Progenitor cell of endocrine pancreas (in vitro differentiated cells): ENCODE measurements at regions not wholly inside any gene's neighbourhood (a gene's known extent, or its start where the extent isn't known, plus 50 kb on each side); places are given as distances from the start of the nearest gene placed in this dataset.

Experiments
- DNase-seq: peaks from one replicate; pipeline ENCODE4 v3.0.0; 2021; ENCODE audit warnings: low spot score; ENCODE audit not compliant: unreplicated experiment
- H3K27ac Mint-ChIP-seq: 2 replicates; pipeline ENCODE4 v1.8.0; 2021; ENCODE audit warnings: mild to moderate bottlenecking, moderate library complexity, mixed read lengths
- H3K27me3 Mint-ChIP-seq: 2 replicates; pipeline ENCODE4 v1.8.0; 2021; ENCODE audit warnings: mixed read lengths
- H3K36me3 Mint-ChIP-seq: 2 replicates; pipeline ENCODE4 v1.8.0; 2022; ENCODE audit warnings: mixed read lengths; ENCODE audit not compliant: insufficient read depth
- H3K4me1 Mint-ChIP-seq: 2 replicates; pipeline ENCODE4 v1.8.0; 2021; ENCODE audit warnings: low read depth, mixed read lengths
- H3K4me3 Mint-ChIP-seq: 2 replicates; pipeline ENCODE4 v1.8.0; 2021; ENCODE audit warnings: low read depth, mild to moderate bottlenecking, moderate library complexity, mixed read lengths
- H3K9me3 Mint-ChIP-seq: 2 replicates; pipeline ENCODE4 v1.8.0; 2021; ENCODE audit warnings: low read depth, mixed read lengths
- TF ChIP-seq, protein P1 (sequence below): fragments of 200-600 bp; sonication (generic); IDR thresholded peaks from one replicate; pipeline ENCODE4 v1.5.0; 2021; ENCODE audit warnings: antibody characterized with exemption, mild to moderate bottlenecking; ENCODE audit not compliant: unreplicated experiment

DNA sequence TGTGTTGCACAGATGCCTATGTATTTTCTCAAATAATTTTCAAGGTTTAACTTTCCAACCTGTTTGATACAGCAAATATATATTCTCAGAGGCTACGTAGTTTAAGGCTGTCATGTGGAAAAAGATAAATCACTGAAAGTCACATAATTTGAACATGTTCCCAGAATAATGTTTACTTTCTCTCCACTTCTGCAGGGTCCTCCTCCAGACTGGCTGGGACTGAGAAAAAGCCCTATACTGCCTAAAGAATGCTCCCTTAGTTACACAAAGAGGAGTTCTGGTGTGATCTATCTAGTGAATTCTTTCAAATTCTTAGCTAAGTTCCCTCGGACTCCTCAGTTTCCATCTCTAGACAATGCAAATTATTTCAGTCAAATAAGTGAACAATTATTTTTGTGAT, 411.0 kb downstream of the C6orf118 start:
- TF ChIP-seq, protein P1, sequence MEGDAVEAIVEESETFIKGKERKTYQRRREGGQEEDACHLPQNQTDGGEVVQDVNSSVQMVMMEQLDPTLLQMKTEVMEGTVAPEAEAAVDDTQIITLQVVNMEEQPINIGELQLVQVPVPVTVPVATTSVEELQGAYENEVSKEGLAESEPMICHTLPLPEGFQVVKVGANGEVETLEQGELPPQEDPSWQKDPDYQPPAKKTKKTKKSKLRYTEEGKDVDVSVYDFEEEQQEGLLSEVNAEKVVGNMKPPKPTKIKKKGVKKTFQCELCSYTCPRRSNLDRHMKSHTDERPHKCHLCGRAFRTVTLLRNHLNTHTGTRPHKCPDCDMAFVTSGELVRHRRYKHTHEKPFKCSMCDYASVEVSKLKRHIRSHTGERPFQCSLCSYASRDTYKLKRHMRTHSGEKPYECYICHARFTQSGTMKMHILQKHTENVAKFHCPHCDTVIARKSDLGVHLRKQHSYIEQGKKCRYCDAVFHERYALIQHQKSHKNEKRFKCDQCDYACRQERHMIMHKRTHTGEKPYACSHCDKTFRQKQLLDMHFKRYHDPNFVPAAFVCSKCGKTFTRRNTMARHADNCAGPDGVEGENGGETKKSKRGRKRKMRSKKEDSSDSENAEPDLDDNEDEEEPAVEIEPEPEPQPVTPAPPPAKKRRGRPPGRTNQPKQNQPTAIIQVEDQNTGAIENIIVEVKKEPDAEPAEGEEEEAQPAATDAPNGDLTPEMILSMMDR: no peak
- Mint-ChIP-seq H3K27ac (no peak overlapping the region), H3K9me3 (peaks cover 19% of the 10 kb centered on the region), H3K27me3 (no peaks in the 10 kb centered on the region), H3K4me3 (no peak overlapping the region), H3K4me1 (no peaks in the 10 kb centered on the region), H3K36me3 (no peaks in the 10 kb centered on the region)
- no peak for DNase-seq

GRCh38 chr6:164897523-164898235, 411.7 kb downstream of the C6orf118 start:
- Mint-ChIP-seq H3K27ac (no peak overlapping the region), H3K4me1 (no peaks in the 10 kb centered on the region), H3K4me3 (no peak overlapping the region), H3K27me3 (no peaks in the 10 kb centered on the region), H3K9me3 (peaks cover 19% of the 10 kb centered on the region), H3K36me3 (no peaks in the 10 kb centered on the region)
- TF ChIP-seq, protein P1: peak; percentile 24
- no peak for DNase-seq

DNA sequence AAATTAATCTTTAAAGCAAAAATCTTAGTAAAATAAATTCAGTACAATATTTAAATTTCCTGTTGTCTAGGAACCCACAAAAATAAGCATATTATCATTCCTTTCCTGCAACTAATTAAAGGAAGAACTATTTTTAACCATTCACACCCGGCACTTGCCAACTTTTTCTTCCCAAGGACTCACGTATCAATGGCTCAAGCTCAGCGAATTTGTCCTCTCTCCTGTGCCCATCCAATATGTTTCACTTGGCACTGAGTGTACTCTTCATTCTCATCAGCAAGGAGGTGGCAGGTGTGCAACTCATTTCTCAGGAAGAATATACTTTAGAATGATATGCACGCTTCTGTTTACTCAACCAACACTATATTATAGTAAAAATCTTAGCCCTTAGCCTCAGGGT, 419.4 kb downstream of the C6orf118 start:
- no peak overlapping the region for H3K27ac Mint-ChIP-seq
- peaks cover 8% of the 10 kb centered on the region for H3K4me1 Mint-ChIP-seq
- no peaks in the 10 kb centered on the region for H3K27me3 Mint-ChIP-seq
- H3K9me3 Mint-ChIP-seq: peaks cover 5% of the 10 kb centered on the region
- TF ChIP-seq, protein P1: no peak
- no peak for DNase-seq
- no peak overlapping the region for H3K4me3 Mint-ChIP-seq
- no peaks in the 10 kb centered on the region for H3K36me3 Mint-ChIP-seq

DNA sequence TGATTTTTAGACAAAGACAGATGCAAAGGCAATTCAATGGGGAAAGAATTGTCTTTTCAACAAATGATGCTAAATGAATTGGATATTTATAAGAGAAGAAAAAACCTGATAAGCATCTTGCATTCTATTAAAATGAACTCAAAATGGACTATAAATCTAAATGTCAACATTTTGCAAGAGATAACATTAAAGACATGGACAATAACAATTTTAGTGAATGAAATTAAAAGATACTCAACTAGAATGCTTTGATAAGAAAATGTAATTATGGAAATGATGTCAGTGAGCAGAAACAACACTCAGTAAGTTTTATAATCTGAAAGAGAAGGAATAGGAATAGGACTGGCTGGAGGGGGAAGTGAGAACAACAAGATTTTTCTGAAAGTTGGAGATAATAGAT, 421.7 kb downstream of the C6orf118 start:
- Mint-ChIP-seq H3K9me3 (no peaks in the 10 kb centered on the region), H3K36me3 (no peaks in the 10 kb centered on the region), H3K27ac (no peak overlapping the region), H3K4me1 (peaks cover 8% of the 10 kb centered on the region), H3K27me3 (no peaks in the 10 kb centered on the region), H3K4me3 (no peak overlapping the region)
- DNase-seq: no peak
- TF ChIP-seq, protein P1: no peak

GRCh38 chr6:164882236-164882635, 427.2 kb downstream of the C6orf118 start:
- DNase-seq: no peak
- H3K36me3 Mint-ChIP-seq: no peaks in the 10 kb centered on the region
- no peak overlapping the region for H3K4me3 Mint-ChIP-seq
- TF ChIP-seq, protein P1: no peak
- H3K4me1 Mint-ChIP-seq: no peaks in the 10 kb centered on the region
- no peak overlapping the region for H3K27ac Mint-ChIP-seq
- no peaks in the 10 kb centered on the region for H3K27me3 Mint-ChIP-seq
- no peaks in the 10 kb centered on the region for H3K9me3 Mint-ChIP-seq
